ENCODE measurements at regions not wholly inside any gene's neighbourhood (a gene's known extent, or its start where the extent isn't known, plus 50 kb on each side); places are given as distances from the start of the nearest gene placed in this dataset.

DNA sequence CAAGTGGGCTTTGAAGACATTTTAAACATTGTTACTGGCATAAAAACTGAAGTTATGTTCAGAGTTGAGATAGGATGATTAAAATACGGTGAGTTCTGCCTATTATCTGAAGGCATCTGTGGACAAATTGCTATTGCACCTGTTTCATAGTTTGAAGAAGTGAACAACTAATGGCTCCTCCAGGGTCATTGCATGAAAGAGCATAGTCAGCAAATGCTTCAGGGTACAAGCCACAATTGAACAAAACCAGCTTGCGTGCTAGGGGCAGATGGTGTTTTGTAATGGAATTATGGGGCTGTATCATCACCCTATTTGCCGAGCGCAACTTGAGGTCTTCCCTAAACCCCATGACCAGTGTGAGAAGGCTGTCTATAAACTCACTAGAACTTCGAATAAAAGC, 369.1 kb downstream of the MTRR start:
- TF ChIP-seq ZNF382 (CRISPR knock-in tag; IDR thresholded peaks at IDR 0.05; ENCODE audit: borderline replicate concordance) (no peak), ESRRA (CRISPR knock-in tag; IDR thresholded peaks at IDR 0.05; ENCODE audit: low read depth) (no peak), ZNF672 (CRISPR knock-in tag; IDR thresholded peaks at IDR 0.05) (no peak), KDM3A (CRISPR knock-in tag; IDR thresholded peaks at IDR 0.05; ENCODE audit: low read depth) (no peak), ZSCAN22 (CRISPR knock-in tag; IDR thresholded peaks at IDR 0.05) (no peak), SRF (IDR thresholded peaks at IDR 0.05; ENCODE audit: low read depth, low read length) (no peak), GRHL1 (CRISPR knock-in tag; conservative IDR thresholded peaks at IDR 0.05) (no peak), POLR2AphosphoS5 (IDR thresholded peaks at IDR 0.05; ENCODE audit: low read depth, low read length) (no peak)
- TF ChIP-seq, protein P1, sequence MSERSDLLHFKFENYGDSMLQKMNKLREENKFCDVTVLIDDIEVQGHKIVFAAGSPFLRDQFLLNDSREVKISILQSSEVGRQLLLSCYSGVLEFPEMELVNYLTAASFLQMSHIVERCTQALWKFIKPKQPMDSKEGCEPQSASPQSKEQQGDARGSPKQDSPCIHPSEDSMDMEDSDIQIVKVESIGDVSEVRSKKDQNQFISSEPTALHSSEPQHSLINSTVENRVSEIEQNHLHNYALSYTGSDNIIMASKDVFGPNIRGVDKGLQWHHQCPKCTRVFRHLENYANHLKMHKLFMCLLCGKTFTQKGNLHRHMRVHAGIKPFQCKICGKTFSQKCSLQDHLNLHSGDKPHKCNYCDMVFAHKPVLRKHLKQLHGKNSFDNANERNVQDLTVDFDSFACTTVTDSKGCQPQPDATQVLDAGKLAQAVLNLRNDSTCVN (CRISPR knock-in tag; IDR thresholded peaks at IDR 0.05; ENCODE audit: borderline replicate concordance): no peak
